T-cell (primary cell): ENCODE measurements at regions not wholly inside any gene's neighbourhood (a gene's known extent, or its start where the extent isn't known, plus 50 kb on each side); places are given as distances from the start of the nearest gene placed in this dataset.

Source experiments
- ATAC-seq, 4 experiments: fragments of 200-7000 bp in 3 of 4; fragments of 150-1000 bp in 1 of 4; cut with Tn5 transposase; replicated peaks in 1 of 4; 1 replicate in 3 of 4; 2 replicates in 1 of 4; pipeline ENCODE4 v1.10.0; 2021; ENCODE audit warnings: moderate library complexity in 3 of 4, mild to moderate bottlenecking in 2 of 4, moderate number of reproducible peaks in 1 of 4
- CTCF ChIA-PET, 2 donors: fragments of 300-600 bp; sonication (Branson Sonifier 250); formaldehyde crosslinking; loops; one replicate each; lab custom pipeline; 2022; ENCODE audit warnings: antibody characterized with exemption in 2 of 2; lab: Charles Lee
- POLR2A ChIA-PET, 2 donors: fragments of 300-600 bp; sonication (Branson Sonifier 250); formaldehyde crosslinking; loops; one replicate each; lab custom pipeline; 2022; ENCODE audit warnings: antibody characterized with exemption in 2 of 2; lab: Charles Lee
- DNase-seq, 35 experiments: peaks; one replicate each; pipeline versions ENCODE4 v3.0.0 to v3.0.0-alpha.2; 2013 to 2023
- H3K27ac ChIP-seq: one replicate; pipeline ENCODE4 v1.5.1; 2013; ENCODE audit warnings: low read length
- H3K27me3 ChIP-seq, 2 experiments: replicated peaks in 1 of 2; 1 replicate in 1 of 2; 2 replicates in 1 of 2; pipeline versions ENCODE4 v1.6.1 to v1.7.0; 2013; ENCODE audit warnings: low read length in 1 of 2, mixed read lengths in 1 of 2; ENCODE audit not compliant: control insufficient read depth in 2 of 2, insufficient read depth in 2 of 2; ENCODE audit errors: extremely low read depth in 1 of 2
- H3K36me3 ChIP-seq, 2 donors: 1 replicate in 1 of 2; 2 replicates in 1 of 2; pipeline versions ENCODE4 v1.6.1 to v1.7.0; 2013; ENCODE audit warnings: low read length in 1 of 2; ENCODE audit not compliant: control insufficient read depth in 2 of 2, insufficient read depth in 1 of 2; ENCODE audit errors: extremely low read depth in 1 of 2
- H3K4me1 ChIP-seq, 2 experiments: 1 replicate in 1 of 2; 2 replicates in 1 of 2; pipeline versions ENCODE4 v1.6.1 to v1.7.0; 2013; ENCODE audit warnings: low read length in 2 of 2, mixed read lengths in 1 of 2; ENCODE audit not compliant: insufficient read depth in 2 of 2, control insufficient read depth in 1 of 2; ENCODE audit errors: extremely low read depth in 1 of 2
- H3K4me3 ChIP-seq, 2 donors: 1 replicate in 1 of 2; 2 replicates in 1 of 2; pipeline versions ENCODE4 v1.5.1 to v1.7.0; 2013; ENCODE audit warnings: mild to moderate bottlenecking in 2 of 2, low read length in 1 of 2, moderate library complexity in 1 of 2; ENCODE audit not compliant: control insufficient read depth in 1 of 2; ENCODE audit errors: extremely low read depth in 1 of 2
- H3K9me3 ChIP-seq: 2 replicates; pipeline ENCODE4 v1.7.0; 2013
- H3K27ac Mint-ChIP-seq, 2 donors: one replicate each; pipeline ENCODE4 v1.8.0; 2020 to 2021; ENCODE audit warnings: mild to moderate bottlenecking in 2 of 2, mixed read lengths in 2 of 2
- H3K27me3 Mint-ChIP-seq, 2 donors: one replicate each; pipeline ENCODE4 v1.8.0; 2021 to 2022; ENCODE audit warnings: mixed read lengths in 2 of 2
- H3K36me3 Mint-ChIP-seq: one replicate; pipeline ENCODE4 v1.8.0; 2021; ENCODE audit warnings: mixed read lengths
- H3K4me1 Mint-ChIP-seq, 3 donors: one replicate each; pipeline ENCODE4 v1.8.0; 2020 to 2022; ENCODE audit warnings: mixed read lengths in 3 of 3, mild to moderate bottlenecking in 1 of 3
- H3K4me3 Mint-ChIP-seq, 3 donors: one replicate each; pipeline ENCODE4 v1.8.0; 2020 to 2022; ENCODE audit warnings: mild to moderate bottlenecking in 3 of 3, mixed read lengths in 3 of 3, moderate library complexity in 3 of 3
- H3K9me3 Mint-ChIP-seq, 3 donors: one replicate each; pipeline ENCODE4 v1.8.0; 2020 to 2022; ENCODE audit warnings: mixed read lengths in 3 of 3
- WGBS: methylation state at CpG from one replicate; pipeline ENCODE4 v1.1.5; 2013; ENCODE audit warnings: missing lambda C conversion rate; ENCODE audit not compliant: insufficient coverage; 5-methylcytosine and 5-hydroxymethylcytosine counted together

- 20% methylated on average over 2 of the region's 4 CpGs for WGBS
- H3K9me3 Mint-ChIP-seq = peaks cover 0 to 3% (median 2%) of the 10 kb centered on the region in 3 donors
Measured at GRCh38 chr4:89509708-89510281, 202.2 kb upstream of the GPRIN3 start.

GRCh38 chr4:89506866-89507491, 199.4 kb upstream of the GPRIN3 start:
- Mint-ChIP-seq H3K9me3 (peaks cover 0 to 3% (median 2%) of the 10 kb centered on the region in 3 donors), H3K27me3 (peaks cover 0 to 7% of the 10 kb centered on the region in 2 donors), H3K36me3 (no peaks in the 10 kb centered on the region), H3K27ac (no peak overlapping the region), H3K4me1 (peaks cover 9 to 19% (median 13%) of the 10 kb centered on the region in 3 donors), H3K4me3 (no peak overlapping the region)
- ATAC-seq (no peak), DNase-seq (no peak)
- H3K36me3 ChIP-seq = no peaks in the 10 kb centered on the region
- H3K9me3 ChIP-seq = no peaks in the 10 kb centered on the region
- no peaks in the 10 kb centered on the region for H3K27me3 ChIP-seq
- H3K4me1 ChIP-seq = peaks cover 3 to 9% of the 10 kb centered on the region in 2 experiments
- H3K4me3 ChIP-seq = no peak overlapping the region
- CTCF ChIA-PET = no interaction called here
- no peak overlapping the region for H3K27ac ChIP-seq
- WGBS = no CpG with 5 or more reads among the region's 3 CpGs
- POLR2A ChIA-PET = interaction anchor here in 1 of 2 donors (0.5 kb wide), 1 partner anchor 73 kb away, joined by 4 read pairs; no protein-coding TSS in a partner anchor

More at GRCh38 chr4:89509708-89510281, 202.2 kb upstream of the GPRIN3 start:
- Histone ChIP-seq H3K9me3 (no peaks in the 10 kb centered on the region), H3K4me3 (no peak overlapping the region), H3K4me1 (peaks cover 3 to 9% of the 10 kb centered on the region in 2 experiments), H3K36me3 (no peaks in the 10 kb centered on the region), H3K27ac (no peak overlapping the region), H3K27me3 (no peaks in the 10 kb centered on the region)
- Mint-ChIP-seq H3K4me1 (peaks cover 9 to 19% (median 13%) of the 10 kb centered on the region in 3 donors), H3K36me3 (no peaks in the 10 kb centered on the region), H3K27me3 (peaks cover 5 to 15% of the 10 kb centered on the region in 2 donors), H3K4me3 (peak overlapping the region in 1 of 3 donors; percentile 31), H3K27ac (no peak overlapping the region)
- ATAC-seq = peak; percentile 43 to 78 (median 65)
- ChIA-PET CTCF (no interaction called here), POLR2A (no interaction called here)
- DNase-seq = peak in 4 of 35 experiments; percentile 1 to 41 (median 5)

- Histone ChIP-seq H3K36me3 (no peaks in the 10 kb centered on the region), H3K4me1 (no peaks in the 10 kb centered on the region), H3K27ac (no peak overlapping the region), H3K9me3 (no peaks in the 10 kb centered on the region), H3K27me3 (no peaks in the 10 kb centered on the region), H3K4me3 (no peak overlapping the region)
- H3K36me3 Mint-ChIP-seq = no peaks in the 10 kb centered on the region
- peaks cover 10 to 15% of the 10 kb centered on the region in 2 donors for H3K27me3 Mint-ChIP-seq
- no peaks in the 10 kb centered on the region for H3K4me1 Mint-ChIP-seq
- DNase-seq = no peak
- no peak overlapping the region for H3K27ac Mint-ChIP-seq
- ATAC-seq = no peak
- ChIA-PET CTCF (interaction anchor here in 1 of 2 donors (0.6 kb wide), 1 partner anchor 28 kb away, joined by 4 read pairs; no protein-coding TSS in a partner anchor), POLR2A (no interaction called here)
- WGBS = no CpG with 5 or more reads among the region's 1 CpG
- no peaks in the 10 kb centered on the region for H3K9me3 Mint-ChIP-seq
- no peak overlapping the region for H3K4me3 Mint-ChIP-seq
Measured at GRCh38 chr4:89502581-89502980, 195.0 kb upstream of the GPRIN3 start.

GRCh38 chr4:89497517-89498308, 190.1 kb upstream of the GPRIN3 start:
- Histone ChIP-seq H3K4me3 (no peak overlapping the region), H3K4me1 (no peaks in the 10 kb centered on the region), H3K9me3 (no peaks in the 10 kb centered on the region), H3K27me3 (no peaks in the 10 kb centered on the region), H3K27ac (no peak overlapping the region), H3K36me3 (no peaks in the 10 kb centered on the region)
- Mint-ChIP-seq H3K36me3 (no peaks in the 10 kb centered on the region), H3K27me3 (peaks cover 10 to 15% of the 10 kb centered on the region in 2 donors), H3K27ac (no peak overlapping the region), H3K4me3 (no peak overlapping the region), H3K9me3 (no peaks in the 10 kb centered on the region), H3K4me1 (no peaks in the 10 kb centered on the region)
- ATAC-seq = no peak
- POLR2A ChIA-PET = no interaction called here
- CTCF ChIA-PET = interaction anchor here in 1 of 2 donors (0.5 kb wide), 1 partner anchor 304 kb away, joined by 7 read pairs; no protein-coding TSS in a partner anchor
- WGBS = 100% methylated on average over 1 of the region's 4 CpGs
- DNase-seq = no peak

GRCh38 chr4:89496851-89497250, 189.3 kb upstream of the GPRIN3 start:
- no peaks in the 10 kb centered on the region for H3K27me3 ChIP-seq
- ChIA-PET CTCF (no interaction called here), POLR2A (no interaction called here)
- H3K36me3 Mint-ChIP-seq = no peaks in the 10 kb centered on the region
- WGBS = no CpG with 5 or more reads among the region's 1 CpG
- DNase-seq (no peak), ATAC-seq (no peak)
- H3K4me1 Mint-ChIP-seq = no peaks in the 10 kb centered on the region
- no peak overlapping the region for H3K4me3 ChIP-seq
- peaks cover 10 to 15% of the 10 kb centered on the region in 2 donors for H3K27me3 Mint-ChIP-seq
- H3K9me3 Mint-ChIP-seq = no peaks in the 10 kb centered on the region
- H3K4me1 ChIP-seq = no peaks in the 10 kb centered on the region
- H3K9me3 ChIP-seq = no peaks in the 10 kb centered on the region
- H3K36me3 ChIP-seq = no peaks in the 10 kb centered on the region
- no peak overlapping the region for H3K27ac Mint-ChIP-seq
- no peak overlapping the region for H3K27ac ChIP-seq
- H3K4me3 Mint-ChIP-seq = no peak overlapping the region

GRCh38 chr4:89493367-89493766, 185.8 kb upstream of the GPRIN3 start:
- ChIA-PET CTCF (no interaction called here), POLR2A (no interaction called here)
- Mint-ChIP-seq H3K9me3 (no peaks in the 10 kb centered on the region), H3K4me3 (no peak overlapping the region), H3K27me3 (no peaks in the 10 kb centered on the region), H3K36me3 (no peaks in the 10 kb centered on the region), H3K4me1 (no peaks in the 10 kb centered on the region), H3K27ac (no peak overlapping the region)
- ATAC-seq = no peak
- H3K9me3 ChIP-seq = no peaks in the 10 kb centered on the region
- H3K27ac ChIP-seq = no peak overlapping the region
- no peak for DNase-seq
- H3K4me1 ChIP-seq = no peaks in the 10 kb centered on the region
- H3K36me3 ChIP-seq = no peaks in the 10 kb centered on the region
- no CpG with 5 or more reads among the region's 3 CpGs for WGBS
- H3K4me3 ChIP-seq = no peak overlapping the region
- H3K27me3 ChIP-seq = no peaks in the 10 kb centered on the region
